ENCODE measurements at regions not wholly inside any gene's neighbourhood (a gene's known extent, or its start where the extent isn't known, plus 50 kb on each side); places are given as distances from the start of the nearest gene placed in this dataset.
"Not testable (repeated sequence)": the region's sequence is repeated elsewhere in the genome, so short reads cannot be mapped to it uniquely, and the experiment has no call there.

DNA sequence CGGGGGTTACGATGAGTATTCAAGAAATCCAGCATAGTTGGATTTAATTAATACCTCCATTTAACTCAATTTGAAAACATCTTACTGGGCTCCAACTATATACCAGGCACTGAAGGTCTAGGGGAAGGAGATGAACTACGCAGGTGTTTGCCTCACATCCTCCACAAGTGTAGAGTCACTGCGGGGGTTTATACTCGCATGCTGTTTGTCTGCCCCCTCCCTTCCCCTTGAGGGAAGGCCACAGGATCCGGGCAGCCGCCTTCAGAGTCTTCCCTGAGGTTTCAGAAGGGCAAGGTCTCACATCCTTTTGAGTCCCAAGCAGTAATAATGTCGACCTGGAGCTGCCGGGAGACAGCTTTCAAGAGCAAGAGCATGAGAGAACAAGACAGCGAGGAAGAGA is 142.4 kb upstream of the GALNT2 start:
- DNase-seq (ENCODE audit: low spot score): no peak

DNA sequence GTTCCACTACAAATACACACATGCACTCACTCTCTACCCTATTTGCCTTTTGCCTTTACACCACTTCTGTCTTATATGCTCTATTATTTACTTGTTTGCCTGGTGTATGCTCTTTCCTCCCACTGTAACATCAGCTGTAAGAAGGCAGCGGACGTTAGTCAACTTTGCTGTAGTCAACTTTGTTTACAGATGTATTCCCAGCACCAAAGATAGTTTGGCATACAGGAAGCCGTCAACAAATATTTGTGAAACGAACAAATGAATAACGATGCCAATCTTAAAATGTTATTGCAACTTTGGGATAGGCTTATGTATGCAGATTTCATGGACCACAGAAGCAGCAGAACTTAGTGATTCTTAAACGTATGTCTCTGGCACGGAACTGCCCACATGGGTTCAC is 138.3 kb upstream of the GALNT2 start:
- DNase-seq (ENCODE audit: low spot score): no peak

DNA sequence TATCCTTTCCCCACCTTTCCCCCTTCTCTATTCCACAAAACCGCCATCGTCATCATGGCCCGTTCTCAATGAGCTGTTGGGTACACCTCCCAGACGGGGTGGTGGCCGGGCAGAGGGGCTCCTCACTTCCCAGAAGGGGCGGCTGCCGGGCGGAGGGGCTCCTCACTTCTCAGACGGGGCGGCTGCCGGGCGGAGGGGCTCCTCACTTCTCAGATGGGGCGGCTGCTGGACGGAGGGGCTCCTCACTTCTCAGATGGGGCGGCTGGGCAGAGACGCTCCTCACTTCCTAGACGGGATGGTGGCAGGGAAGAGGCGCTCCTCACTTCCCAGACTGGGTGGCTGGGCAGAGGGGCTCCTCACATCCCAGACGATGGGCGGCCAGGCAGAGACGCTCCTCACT is 135.3 kb upstream of the GALNT2 start:
- not testable (repeated sequence) for DNase-seq (ENCODE audit: low spot score)

DNA sequence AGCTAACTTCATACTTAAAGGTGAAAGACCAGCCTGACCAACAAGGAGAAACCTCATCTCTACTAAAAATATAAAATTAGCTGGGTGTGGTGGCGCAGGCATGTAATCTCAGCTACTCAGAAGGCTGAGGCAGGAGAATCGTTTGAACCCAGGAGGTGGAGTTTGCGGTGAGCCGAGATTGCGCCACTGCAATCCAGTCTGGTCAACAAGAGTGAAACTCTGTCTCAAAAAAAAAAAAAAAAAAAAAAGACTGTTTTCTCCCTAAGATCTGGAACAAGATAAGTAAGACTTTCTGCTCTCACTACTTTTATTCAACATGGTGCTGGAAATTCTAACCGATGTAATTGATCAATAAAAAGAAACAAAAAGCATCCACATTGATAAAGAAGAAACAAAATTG is 131.9 kb upstream of the GALNT2 start:
- not testable (repeated sequence) for DNase-seq (ENCODE audit: low spot score)

DNA sequence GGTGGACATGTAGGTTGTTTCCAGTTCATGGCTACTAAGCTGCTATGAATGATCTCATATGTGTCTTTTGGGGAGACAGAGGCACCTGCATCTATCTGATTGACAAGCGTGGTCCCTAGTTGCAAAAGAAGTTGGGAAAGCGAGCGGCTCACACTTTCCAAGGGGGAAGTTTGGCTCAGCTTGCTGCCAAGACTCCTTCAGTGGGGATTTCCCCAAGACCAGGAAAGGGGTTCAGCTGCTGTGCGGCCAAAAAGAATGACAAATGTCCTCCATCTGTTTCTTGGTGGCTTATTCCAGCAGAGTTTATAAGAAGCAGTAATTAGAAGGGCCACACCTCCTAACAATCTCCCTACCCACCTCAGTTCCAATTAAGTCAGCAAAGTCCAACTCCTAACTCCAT is 128.5 kb upstream of the GALNT2 start:
- DNase-seq (ENCODE audit: low spot score): no peak

DNA sequence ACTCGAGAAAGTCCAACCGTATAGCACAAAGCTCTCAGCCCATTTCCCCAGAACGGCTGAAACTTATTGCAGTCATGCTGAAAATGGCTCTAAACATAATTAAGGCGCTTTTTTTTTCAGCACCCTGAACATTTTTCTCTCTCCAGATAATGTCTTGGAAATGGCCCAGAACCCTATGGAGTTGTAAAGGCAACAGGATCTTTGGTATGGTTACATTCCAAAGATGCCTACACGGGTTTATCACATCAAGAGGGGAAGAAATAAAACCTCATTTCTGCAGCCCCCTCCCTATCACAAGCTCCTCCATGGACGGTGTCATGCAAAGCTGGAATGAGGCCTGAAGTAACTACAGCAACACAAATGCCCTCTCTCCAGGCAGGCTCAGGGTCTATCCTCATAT is 126.4 kb upstream of the GALNT2 start:
- no peak for DNase-seq (ENCODE audit: low spot score)

DNA sequence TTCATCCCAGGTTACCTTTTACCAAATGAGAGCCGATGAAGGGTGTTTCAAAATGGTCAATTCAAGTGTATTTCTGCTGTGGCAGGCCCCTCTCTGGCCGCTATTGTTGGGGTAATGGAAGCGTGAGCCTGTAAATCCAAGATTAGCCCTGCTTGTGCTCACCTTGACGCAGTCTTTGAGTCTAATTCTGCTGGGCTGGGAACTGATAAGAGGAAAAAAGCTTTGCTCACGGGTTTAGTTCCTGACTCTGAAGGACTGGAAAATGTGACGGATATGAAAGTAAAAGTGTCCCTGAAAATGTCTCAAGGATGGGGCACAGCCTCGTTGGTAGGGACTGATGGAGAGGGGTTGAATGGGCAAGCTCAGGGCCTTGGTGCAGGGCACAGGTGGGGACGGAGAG is 125.9 kb upstream of the GALNT2 start:
- no peak for DNase-seq (ENCODE audit: low spot score)

DNA sequence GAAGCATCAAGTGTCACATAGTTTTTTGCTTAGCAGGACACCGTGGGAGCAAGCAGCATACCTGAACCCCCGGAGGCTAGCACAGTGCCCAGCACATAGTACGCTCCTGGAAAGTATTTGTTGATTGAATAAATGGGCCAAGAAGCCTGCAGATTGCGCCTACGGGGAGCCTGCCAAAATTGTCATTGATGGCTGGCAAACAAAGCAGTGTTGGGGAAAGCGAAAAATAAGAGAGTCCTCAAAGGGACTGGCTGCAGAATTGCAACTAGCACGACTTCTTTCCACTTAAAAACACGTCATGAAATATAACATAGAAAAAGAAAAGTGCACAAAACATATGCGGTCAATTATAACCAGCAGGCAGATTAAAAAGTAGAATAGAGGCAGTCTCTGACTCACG is 125.2 kb upstream of the GALNT2 start:
- DNase-seq (ENCODE audit: low spot score): no peak

DNA sequence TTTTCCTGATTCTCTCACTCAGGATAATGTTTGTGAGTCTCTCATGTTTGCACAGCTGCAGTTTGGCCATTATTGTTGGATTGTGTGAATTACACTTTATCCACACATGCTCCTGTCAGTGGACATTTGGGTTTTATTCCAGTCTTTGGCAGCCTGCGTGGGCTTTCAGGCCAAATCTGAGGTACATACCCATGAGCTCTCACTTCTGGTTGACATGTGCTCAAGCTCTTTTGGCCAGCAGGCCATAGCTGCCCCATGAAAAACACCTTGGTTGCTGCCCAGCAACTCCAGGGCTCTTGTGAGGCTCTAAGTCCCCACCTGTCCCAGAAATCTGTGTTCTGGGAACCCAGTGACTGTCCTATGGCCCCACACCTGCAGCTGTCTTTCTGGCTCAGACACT is 124.5 kb upstream of the GALNT2 start:
- DNase-seq (ENCODE audit: low spot score): no peak

DNA sequence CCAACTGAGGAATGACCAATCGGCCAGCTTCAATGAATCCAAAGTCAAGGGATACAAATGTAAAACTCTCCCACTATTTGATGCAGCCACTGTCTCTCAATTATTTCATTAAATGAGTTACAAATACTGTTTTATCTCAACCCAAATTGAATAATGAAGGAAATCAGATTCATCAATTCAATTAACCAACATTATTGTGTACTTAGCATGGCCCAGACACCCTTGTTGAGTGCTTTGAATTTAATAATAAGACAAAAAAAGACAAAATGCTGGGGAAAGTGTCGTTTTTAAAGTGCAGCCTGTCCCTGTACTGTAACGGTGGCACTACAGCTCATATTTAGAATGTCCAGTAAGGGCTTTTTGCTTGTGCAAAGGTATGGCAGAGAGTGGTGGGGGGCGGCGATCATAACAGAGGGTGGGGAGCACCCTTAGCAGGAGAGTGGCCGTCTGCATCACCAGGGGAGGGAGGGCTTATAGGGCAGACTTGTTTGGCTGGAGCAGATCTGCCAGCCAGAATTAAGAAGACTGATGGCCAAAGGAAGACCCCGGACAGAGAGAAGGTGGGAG is 123.8 kb upstream of the GALNT2 start:
- DNase-seq (ENCODE audit: low spot score): no peak

DNA sequence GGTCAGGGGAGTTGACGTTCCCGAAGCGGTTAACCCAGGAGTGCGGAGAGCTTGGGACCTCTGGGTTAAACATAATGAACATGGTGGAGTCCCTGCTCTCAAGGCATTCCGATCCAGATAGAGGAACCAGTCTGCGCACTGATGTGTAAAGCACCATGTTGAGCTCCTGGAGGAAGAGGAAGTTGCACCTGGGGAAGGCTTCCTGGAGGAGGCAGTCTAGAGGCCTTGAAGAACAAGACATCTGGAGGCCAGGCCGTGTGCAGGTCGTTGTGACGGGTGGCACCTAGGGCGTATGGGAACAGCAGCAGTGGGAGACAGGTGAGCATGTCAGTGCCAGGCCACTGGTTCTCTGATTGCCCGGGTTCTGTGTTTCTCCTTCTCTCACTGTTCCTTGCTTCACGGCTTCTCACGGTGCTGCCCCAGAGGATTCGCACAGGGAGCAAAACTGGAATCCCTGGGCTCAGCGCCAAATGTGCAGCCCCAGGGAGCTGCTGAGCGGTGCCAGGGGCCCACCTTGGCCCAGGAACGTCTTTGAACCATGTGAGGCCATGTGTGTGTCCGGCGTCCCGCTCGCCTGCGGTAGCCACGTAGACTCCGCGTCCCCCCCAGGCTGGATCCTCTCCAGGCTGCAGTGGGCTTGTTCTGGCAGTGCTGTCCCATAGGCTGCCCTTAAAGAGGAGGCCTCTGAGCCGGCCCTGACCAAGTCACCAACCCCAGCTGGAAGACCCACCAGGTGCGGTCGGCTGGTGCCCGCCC is 122.9 kb upstream of the GALNT2 start:
- DNase-seq (ENCODE audit: low spot score): no peak

DNA sequence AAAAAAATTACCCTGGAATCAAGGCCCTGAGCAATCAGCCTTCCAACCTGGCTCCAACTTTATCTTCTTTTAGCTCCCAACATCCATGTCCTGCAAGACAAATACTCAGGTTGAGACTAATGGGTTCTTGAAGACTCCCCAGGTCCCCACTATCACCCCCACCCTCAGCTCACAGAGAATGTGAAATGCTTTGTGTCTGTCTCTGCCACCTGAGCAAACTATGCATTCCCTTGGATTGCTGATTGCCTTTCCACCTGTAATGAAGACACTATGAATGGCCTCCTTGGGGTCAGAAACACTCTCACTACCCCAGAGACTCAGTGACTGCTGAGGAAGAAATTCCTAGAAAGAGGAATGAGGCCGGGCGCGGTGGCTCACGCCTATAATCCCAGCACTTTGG is 121.2 kb upstream of the GALNT2 start:
- DNase-seq (ENCODE audit: low spot score): no peak

DNA sequence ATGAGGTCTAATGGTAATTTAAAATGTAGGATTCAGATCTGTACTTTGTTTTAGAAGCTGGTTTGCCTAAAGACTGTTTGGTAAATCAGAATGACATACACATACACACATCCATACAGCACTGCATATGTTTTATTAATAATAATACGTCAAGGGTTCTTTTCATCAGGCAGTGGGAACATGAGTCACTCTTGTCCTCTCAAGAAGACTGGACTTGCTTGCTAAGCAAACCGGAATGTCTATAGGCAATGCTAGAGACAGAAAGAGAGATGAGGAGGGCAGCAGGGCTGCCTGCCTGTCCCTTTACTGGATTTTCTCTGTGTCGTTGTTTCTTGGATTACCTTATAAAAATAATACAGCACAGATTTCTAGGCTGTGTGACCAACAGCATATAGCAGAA is 119.1 kb upstream of the GALNT2 start:
- DNase-seq (ENCODE audit: low spot score): no peak

DNA sequence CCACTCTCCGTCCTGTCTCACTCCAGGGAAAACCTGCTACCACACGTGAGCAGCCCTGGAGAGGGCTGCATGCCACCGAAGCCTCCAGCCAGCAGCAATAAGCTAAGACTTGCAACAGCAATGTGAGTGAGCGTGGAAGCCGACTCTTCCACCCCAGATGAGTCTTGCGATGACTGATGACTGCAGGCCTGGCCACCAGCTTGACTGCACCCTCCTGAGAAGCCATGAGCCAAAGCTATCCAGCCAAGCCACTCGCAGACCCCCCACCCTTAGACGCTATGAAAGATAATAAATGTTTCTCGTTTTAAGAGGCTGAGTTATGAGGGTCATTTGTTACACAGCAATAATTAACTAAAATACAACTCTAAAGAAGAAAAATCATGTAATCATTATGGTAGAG is 118.6 kb upstream of the GALNT2 start:
- DNase-seq (ENCODE audit: low spot score): no peak

DNA sequence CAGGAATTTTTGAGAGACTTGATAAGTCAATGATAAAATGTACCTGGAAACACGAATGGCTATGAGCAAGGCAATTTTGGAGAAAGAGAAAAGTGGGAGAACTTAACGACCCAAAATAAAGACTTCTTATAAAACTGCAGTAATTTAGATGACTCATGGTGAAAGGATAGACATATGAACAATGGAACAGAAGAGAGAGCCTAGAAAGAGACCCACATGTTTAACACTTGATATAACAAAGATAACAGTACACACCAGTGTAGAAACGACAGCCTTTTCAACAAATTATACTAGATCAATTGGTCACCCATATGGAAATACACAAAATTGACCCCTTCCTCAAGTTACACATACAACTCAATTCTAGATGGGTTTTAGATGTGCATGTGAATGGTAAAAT is 117.5 kb upstream of the GALNT2 start:
- DNase-seq (ENCODE audit: low spot score): no peak

DNA sequence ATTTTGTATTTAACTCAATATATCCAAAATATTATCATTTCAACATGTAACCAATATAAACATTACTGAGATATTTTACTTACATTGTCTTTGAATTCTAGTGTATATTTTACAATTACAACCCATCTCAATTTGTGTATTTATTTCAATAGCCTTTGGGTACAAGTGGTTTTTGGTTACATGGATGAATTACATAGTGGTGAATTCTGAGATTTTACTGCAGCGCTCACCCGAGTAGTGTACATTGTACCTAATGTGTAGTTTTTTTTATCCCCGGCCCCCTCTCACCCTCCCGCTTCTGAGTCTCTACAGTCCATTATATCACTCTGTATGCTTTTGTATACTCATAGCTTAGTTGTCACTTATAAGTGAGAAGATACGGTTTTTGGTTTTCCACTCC is 117.0 kb upstream of the GALNT2 start:
- no peak for DNase-seq (ENCODE audit: low spot score)

DNA sequence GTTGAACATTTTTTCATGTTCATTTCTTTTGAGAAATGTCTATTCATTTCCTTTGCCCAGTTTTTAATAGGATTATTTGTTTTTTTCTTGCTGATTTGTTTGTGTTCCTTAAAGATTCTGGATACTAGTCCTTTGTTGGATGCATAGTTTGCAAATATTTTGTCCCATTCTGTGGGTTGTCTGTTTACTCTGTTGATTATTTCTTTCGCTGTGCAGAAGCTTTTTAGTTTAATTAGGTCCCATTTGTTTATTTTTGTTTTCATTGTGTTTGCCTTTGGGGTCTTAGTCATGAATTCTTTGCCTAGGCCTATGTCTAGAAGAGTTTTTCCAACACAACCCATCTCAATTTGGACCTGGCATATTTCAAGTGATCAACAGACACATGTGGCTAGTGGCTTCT is 116.1 kb upstream of the GALNT2 start:
- DNase-seq (ENCODE audit: low spot score): no peak

DNA sequence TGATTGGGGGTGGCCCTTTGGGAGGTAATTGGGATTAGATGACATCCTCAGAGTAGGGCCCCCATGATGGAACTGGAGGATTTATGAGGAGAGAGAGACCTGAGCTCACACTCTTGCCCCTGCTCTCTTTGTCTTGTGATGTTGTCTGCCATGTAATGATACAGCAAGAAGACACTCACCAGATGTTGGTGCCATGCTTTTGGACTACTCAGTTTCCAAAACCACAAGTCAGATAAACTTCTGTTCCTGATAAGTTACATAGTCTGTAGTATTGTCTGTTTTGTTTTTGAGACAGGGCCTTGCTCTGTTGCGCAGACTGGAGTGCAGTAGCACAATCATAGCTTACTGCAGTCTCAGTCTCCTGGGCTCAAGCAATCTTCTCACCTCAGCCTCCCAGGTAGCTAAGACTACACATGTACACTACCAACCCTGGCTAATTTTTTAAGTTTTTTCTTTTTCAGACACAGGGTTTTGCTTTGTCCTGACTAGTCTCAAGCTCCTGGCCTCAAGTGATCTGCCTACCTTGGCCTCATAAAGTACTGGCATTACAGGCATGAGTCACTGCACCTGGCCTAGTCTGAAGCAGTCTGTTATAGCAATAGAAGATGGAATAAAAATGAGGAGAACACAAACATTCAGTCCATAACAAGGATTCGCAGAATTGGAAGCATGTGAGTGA is 115.0 kb upstream of the GALNT2 start:
- DNase-seq (ENCODE audit: low spot score): no peak

DNA sequence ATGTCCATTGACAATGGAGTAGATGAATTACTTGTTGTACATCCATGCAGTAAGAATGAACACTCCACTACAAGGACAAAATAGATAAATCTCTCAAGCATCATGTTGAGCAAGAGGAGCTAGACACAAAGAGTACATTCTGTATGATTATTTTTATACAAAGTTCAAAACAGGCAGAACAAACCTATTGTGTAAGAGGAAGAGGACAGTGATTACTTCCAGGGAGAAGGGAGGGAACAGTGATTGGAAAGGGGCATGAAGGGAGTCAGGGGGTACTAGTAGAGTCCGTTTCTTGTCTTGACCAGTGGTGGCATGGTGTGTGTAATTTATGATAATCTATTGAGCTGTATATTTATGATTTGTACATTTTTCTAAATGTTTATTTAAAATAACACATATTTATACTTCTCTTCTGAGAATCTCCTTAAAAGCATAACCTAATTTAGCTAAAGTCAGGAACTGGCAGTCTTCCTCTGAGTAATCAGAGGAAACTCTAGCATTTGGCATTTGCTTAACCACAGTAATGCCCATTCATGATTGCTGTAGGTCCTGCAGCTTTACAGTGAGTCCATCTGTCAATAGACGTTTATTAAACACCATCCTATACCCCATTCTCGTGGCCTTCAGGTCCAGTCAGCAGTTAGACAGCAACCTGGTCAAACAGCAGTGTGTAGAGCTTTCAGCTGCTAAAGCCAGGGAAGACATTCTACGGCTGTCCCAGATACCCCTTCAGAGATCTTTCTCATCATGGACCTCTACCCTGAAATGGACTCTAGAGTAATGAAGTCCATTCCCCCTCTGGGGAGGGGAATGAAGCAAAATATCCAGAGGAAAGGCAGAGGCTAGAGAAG is 114.1 kb upstream of the GALNT2 start:
- no peak for DNase-seq (ENCODE audit: low spot score)

DNA sequence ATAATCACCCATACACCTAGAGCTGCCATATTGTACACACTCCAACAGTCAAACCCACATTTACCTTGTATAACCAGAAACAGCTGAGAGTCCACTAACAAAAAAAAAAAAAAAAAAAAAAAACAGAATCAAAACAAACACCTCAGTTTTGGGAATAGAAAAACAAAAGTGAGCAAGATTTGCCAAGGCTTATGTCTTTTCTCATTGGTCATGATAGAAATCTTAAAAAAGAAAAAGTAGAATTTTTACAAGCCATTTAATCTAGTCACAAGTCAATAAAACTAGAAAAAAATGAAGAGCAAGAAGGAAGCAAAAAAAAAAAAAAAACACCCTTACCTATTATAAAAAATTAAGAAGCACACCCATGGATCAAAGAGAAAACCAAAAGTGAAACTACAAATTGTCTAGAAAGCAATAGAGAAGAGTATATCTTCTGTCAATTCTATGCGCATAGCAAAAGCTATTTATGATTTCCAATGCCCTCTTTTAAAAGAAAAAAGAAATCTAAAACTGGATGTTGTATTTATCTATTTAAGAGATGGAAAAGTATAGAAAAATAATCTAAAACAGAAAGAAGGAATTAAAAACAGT is 113.2 kb upstream of the GALNT2 start:
- no peak for DNase-seq (ENCODE audit: low spot score)

DNA sequence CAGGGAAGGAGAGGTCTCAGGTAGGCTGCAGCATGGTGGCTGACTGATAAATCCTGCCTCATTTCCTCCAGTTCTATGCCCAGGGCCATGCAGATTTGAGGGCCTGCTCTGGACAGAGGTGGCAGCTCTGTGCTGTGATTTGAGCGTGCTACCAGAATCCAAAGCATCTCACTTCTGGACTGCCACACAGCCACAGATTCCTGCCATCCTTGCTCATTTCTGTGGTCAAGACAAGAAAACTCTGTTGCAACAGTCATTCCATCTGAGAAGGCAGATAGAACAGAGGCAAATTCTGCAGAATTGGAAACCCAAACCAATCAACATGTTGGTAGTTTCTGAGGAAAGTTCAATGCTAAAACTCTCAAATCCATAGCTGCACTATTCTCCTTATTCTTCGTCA is 102.8 kb upstream of the GALNT2 start:
- DNase-seq (ENCODE audit: low spot score): no peak

DNA sequence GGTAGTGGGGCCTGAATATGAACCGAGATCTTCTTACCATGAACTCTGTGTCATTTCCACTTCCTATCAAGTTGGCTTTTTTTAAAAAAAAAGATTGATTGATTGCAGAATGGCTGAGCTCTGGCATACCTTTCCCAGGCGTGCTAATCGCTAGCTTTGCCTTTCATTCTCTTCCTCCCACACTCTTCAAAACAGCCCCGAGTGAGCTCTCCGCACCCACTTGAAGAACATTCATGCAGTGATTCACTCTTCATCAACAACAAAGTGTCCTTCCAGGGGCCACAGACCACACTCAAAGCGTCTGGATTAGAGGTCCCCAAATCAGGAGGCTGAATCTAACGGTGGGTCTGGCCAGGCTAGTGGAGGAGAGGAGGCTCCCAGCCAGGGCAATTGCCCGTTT is 96.3 kb upstream of the GALNT2 start:
- no peak for DNase-seq (ENCODE audit: low spot score)
